ENCODE measurements at regions not wholly inside any gene's neighbourhood (a gene's known extent, or its start where the extent isn't known, plus 50 kb on each side); places are given as distances from the start of the nearest gene placed in this dataset.

DNA sequence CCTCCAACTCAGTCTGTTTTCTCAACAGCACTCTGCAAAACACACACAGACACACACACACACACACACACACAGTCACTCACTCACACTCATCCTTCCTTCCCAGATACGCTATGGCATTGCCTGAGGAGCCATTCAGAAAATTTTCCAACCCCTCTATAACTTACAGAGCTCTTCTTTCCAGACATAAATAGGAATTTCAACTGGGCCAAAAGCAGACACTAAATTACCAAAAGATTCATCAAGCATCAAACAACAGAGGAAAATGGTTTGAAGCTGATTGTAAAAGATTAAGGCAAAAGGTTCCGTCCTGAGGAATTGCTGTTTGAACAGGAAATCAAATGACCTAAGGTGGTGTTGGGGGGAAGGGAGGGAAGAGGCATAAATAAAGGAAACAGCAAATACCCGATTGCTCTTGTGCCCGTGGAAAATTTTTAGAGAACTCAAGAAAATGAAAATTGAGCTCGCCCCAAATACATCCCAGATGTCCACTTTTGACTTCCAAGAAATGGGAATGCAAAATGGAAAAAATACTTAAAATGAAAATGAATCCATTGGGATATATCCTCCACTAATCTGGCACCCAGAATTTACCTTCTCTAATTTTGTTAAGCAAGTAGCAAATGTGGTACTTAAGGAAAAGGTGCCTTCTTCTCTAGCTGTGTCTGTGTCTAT is 183.6 kb downstream of the QDPR start:
- TF ChIP-seq, protein P1, sequence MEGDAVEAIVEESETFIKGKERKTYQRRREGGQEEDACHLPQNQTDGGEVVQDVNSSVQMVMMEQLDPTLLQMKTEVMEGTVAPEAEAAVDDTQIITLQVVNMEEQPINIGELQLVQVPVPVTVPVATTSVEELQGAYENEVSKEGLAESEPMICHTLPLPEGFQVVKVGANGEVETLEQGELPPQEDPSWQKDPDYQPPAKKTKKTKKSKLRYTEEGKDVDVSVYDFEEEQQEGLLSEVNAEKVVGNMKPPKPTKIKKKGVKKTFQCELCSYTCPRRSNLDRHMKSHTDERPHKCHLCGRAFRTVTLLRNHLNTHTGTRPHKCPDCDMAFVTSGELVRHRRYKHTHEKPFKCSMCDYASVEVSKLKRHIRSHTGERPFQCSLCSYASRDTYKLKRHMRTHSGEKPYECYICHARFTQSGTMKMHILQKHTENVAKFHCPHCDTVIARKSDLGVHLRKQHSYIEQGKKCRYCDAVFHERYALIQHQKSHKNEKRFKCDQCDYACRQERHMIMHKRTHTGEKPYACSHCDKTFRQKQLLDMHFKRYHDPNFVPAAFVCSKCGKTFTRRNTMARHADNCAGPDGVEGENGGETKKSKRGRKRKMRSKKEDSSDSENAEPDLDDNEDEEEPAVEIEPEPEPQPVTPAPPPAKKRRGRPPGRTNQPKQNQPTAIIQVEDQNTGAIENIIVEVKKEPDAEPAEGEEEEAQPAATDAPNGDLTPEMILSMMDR (IDR thresholded peaks at IDR 0.05; ENCODE audit: extremely low read depth in 1 of 2, insufficient read depth in 1 of 2, low read depth in 1 of 2, low read length in 2 of 2), result no peak
- no peak for TF ChIP-seq POLR2A (IDR thresholded peaks at IDR 0.05; ENCODE audit: low read depth, low read length)
- no peak for TF ChIP-seq EZH2 (IDR thresholded peaks at IDR 0.05; ENCODE audit: borderline replicate concordance, low read depth, low read length, severe bottlenecking)
- TF ChIP-seq FOS (IDR thresholded peaks at IDR 0.05; ENCODE audit: borderline replicate concordance, insufficient read depth, low read length), result no peak
- TF ChIP-seq POLR2AphosphoS5 (IDR thresholded peaks at IDR 0.05; ENCODE audit: insufficient read depth, low read depth, low read length), result no peak
- no peak for TF ChIP-seq JUN (IDR thresholded peaks at IDR 0.05; ENCODE audit: borderline replicate concordance, insufficient read depth, insufficient read length, low read depth)
- TF ChIP-seq, protein P2, sequence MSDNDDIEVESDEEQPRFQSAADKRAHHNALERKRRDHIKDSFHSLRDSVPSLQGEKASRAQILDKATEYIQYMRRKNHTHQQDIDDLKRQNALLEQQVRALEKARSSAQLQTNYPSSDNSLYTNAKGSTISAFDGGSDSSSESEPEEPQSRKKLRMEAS (IDR thresholded peaks at IDR 0.05; ENCODE audit: insufficient read depth, insufficient read length), result no peak
- TF ChIP-seq GATA2 (IDR thresholded peaks at IDR 0.05; ENCODE audit: insufficient read depth, insufficient read length, low read depth, low read length), result no peak
- TF ChIP-seq MYC (IDR thresholded peaks at IDR 0.05; ENCODE audit: low read depth, low read length), result no peak
